WTC11 (cell line): ENCODE measurements at regions not wholly inside any gene's neighbourhood (a gene's known extent, or its start where the extent isn't known, plus 50 kb on each side); places are given as distances from the start of the nearest gene placed in this dataset.

ENCODE experiments used
- ATF6 ChIP-seq: sonication (generic); formaldehyde crosslinking; IDR thresholded peaks from 2 replicates; pipeline ENCODE4 v1.8.1; 2023; ENCODE audit warnings: mild to moderate bottlenecking, missing genetic modification reagents
- CTCF ChIP-seq: fragments of 200-600 bp; IDR thresholded peaks from 2 replicates; pipeline ENCODE4 v1.8.0; 2022; ENCODE audit warnings: antibody characterized with exemption
- E2F4 ChIP-seq: sonication (generic); formaldehyde crosslinking; IDR thresholded peaks from 2 replicates; pipeline ENCODE4 v1.8.1; 2022; ENCODE audit warnings: low read depth, mild to moderate bottlenecking, moderate library complexity, missing genetic modification reagents, borderline replicate concordance
- ESRRA ChIP-seq: sonication (generic); formaldehyde crosslinking; IDR thresholded peaks from 2 replicates; pipeline ENCODE4 v1.8.1; 2022; ENCODE audit warnings: mild to moderate bottlenecking, missing genetic modification reagents, borderline replicate concordance
- FOXP4 ChIP-seq: sonication (generic); formaldehyde crosslinking; IDR thresholded peaks from 2 replicates; pipeline ENCODE4 v1.8.0; 2022; ENCODE audit warnings: mild to moderate bottlenecking, missing genetic modification reagents
- KAT7 ChIP-seq: sonication (generic); formaldehyde crosslinking; IDR thresholded peaks from 2 replicates; pipeline ENCODE4 v1.8.1; 2023; ENCODE audit warnings: missing genetic modification reagents, mild to moderate bottlenecking, borderline replicate concordance
- NFYB ChIP-seq: sonication (generic); formaldehyde crosslinking; conservative IDR thresholded peaks from 2 replicates; pipeline ENCODE4 v1.8.0; 2022; ENCODE audit warnings: low read depth, missing genetic modification reagents
- SP1 ChIP-seq: sonication (generic); formaldehyde crosslinking; conservative IDR thresholded peaks from 2 replicates; pipeline ENCODE4 v1.8.1; 2022; ENCODE audit warnings: missing genetic modification reagents
- STAT6 ChIP-seq: sonication (generic); formaldehyde crosslinking; conservative IDR thresholded peaks from 2 replicates; pipeline ENCODE4 v1.8.1; 2023; ENCODE audit warnings: mild to moderate bottlenecking, low read depth, missing genetic modification reagents, moderate library complexity
- USF2 ChIP-seq: sonication (generic); formaldehyde crosslinking; IDR thresholded peaks from 2 replicates; pipeline ENCODE4 v1.8.1; 2023; ENCODE audit warnings: mild to moderate bottlenecking, missing genetic modification reagents, moderate library complexity
- ZNF121 ChIP-seq: sonication (generic); formaldehyde crosslinking; IDR thresholded peaks from 2 replicates; pipeline ENCODE4 v1.8.0; 2023; ENCODE audit warnings: missing genetic modification reagents
- ZNF416 ChIP-seq: fragments of 250-450 bp; sonication (Bioruptor Pico); IDR thresholded peaks from 2 replicates; pipeline ENCODE4 v1.9.0; 2021; ENCODE audit warnings: mild to moderate bottlenecking, inconsistent platforms

- TF ChIP-seq CTCF (no peak), ESRRA (CRISPR knock-in tag) (no peak), ATF6 (no peak), ZNF416 (CRISPR knock-in tag) (no peak), ZNF121 (CRISPR knock-in tag) (no peak), NFYB (CRISPR knock-in tag) (no peak), SP1 (CRISPR knock-in tag) (no peak), USF2 (CRISPR knock-in tag) (no peak), FOXP4 (CRISPR knock-in tag) (no peak), KAT7 (no peak), STAT6 (CRISPR knock-in tag) (no peak), E2F4 (CRISPR knock-in tag) (no peak)
These were observed 1393.6 kb downstream of the SI start for GRCh38 chr3:163684651-163685050.
